OCI-LY1 (cell line): ENCODE measurements at regions not wholly inside any gene's neighbourhood (a gene's known extent, or its start where the extent isn't known, plus 50 kb on each side); places are given as distances from the start of the nearest gene placed in this dataset.

Source experiments
- EZH2 ChIP-seq: fragments of 200-600 bp; sonication (generic), shearing (Covaris generic); IDR thresholded peaks from 2 replicates; pipeline ENCODE4 v1.8.0; 2017; ENCODE audit warnings: borderline replicate concordance, mixed run types, mild to moderate bottlenecking, antibody characterized with exemption, low read length, moderate library complexity, mixed read lengths
- TF ChIP-seq, protein P1 (sequence below): fragments of 200-600 bp; sonication (generic), shearing (Covaris generic); IDR thresholded peaks from 2 replicates; pipeline ENCODE4 v1.5.1; 2017; ENCODE audit warnings: mild to moderate bottlenecking, antibody characterized with exemption, low read length, moderate library complexity, mixed read lengths

DNA sequence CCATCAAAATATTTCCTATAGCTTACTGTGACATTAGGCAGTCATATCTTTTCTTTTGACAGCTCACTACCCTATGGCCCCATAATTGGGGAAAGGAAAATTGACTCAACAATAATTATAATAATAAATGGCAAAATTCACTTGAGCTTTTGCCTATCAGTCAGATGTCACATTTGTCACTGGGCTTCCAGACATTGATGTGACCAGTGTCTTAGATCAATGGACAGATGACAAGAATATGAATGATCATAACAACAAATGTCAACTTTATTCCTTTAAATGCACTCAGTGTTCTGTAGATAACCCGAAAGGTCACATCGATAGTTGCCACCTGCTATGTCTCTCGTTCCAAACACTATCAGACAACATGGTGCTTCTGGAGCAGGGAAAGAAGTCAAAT is 266.7 kb downstream of the GPATCH2 start:
- TF ChIP-seq, protein P1, sequence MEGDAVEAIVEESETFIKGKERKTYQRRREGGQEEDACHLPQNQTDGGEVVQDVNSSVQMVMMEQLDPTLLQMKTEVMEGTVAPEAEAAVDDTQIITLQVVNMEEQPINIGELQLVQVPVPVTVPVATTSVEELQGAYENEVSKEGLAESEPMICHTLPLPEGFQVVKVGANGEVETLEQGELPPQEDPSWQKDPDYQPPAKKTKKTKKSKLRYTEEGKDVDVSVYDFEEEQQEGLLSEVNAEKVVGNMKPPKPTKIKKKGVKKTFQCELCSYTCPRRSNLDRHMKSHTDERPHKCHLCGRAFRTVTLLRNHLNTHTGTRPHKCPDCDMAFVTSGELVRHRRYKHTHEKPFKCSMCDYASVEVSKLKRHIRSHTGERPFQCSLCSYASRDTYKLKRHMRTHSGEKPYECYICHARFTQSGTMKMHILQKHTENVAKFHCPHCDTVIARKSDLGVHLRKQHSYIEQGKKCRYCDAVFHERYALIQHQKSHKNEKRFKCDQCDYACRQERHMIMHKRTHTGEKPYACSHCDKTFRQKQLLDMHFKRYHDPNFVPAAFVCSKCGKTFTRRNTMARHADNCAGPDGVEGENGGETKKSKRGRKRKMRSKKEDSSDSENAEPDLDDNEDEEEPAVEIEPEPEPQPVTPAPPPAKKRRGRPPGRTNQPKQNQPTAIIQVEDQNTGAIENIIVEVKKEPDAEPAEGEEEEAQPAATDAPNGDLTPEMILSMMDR = no peak
- TF ChIP-seq EZH2 = no peak
